Esophagus muscularis mucosa (tissue), 4 donors: ENCODE measurements at regions not wholly inside any gene's neighbourhood (a gene's known extent, or its start where the extent isn't known, plus 50 kb on each side); places are given as distances from the start of the nearest gene placed in this dataset.

Experiments used
- DNase-seq: peaks from one replicate; pipeline ENCODE4 v3.0.0-alpha.2; 2017; ENCODE audit errors: extremely low spot score
- H3K27ac ChIP-seq, 4 donors: fragments of 200-600 bp; sonication (generic); replicated peaks in 1 of 4; 1 replicate in 3 of 4; 2 replicates in 1 of 4; pipeline ENCODE4 v1.5.1; 2016 to 2019; ENCODE audit warnings: mild to moderate bottlenecking in 1 of 4
- H3K27me3 ChIP-seq, 4 donors: fragments of 200-600 bp; sonication (generic); one replicate each; pipeline versions ENCODE4 v1.5.1 to v1.6.0; 2016 to 2019
- H3K36me3 ChIP-seq, 4 donors: fragments of 200-600 bp; sonication (generic); one replicate each; pipeline ENCODE4 v1.5.1; 2016 to 2019
- H3K4me1 ChIP-seq, 4 donors: fragments of 200-600 bp; sonication (generic); one replicate each; pipeline ENCODE4 v1.5.1; 2016 to 2019
- H3K4me3 ChIP-seq, 4 donors: fragments of 200-600 bp; sonication (generic); 1 replicate in 2 of 4; 2 replicates in 2 of 4; pipeline ENCODE4 v1.5.1; 2016 to 2019; ENCODE audit warnings: mild to moderate bottlenecking in 4 of 4, moderate library complexity in 1 of 4
- H3K9me3 ChIP-seq, 4 donors: fragments of 200-600 bp; sonication (generic); 1 replicate in 3 of 4; 2 replicates in 1 of 4; pipeline ENCODE4 v1.5.1; 2016 to 2019
- CTCF ChIP-seq, 3 experiments: fragments of 200-600 bp in 2 of 3; fragments of 450-650 bp in 1 of 3; sonication (generic) in 2 of 3; IDR thresholded peaks; one replicate each; pipeline ENCODE4 v1.5.1; 2017 to 2019; ENCODE audit warnings: antibody characterized with exemption in 3 of 3, mild to moderate bottlenecking in 2 of 3, moderate library complexity in 1 of 3
- EP300 ChIP-seq: sonication (generic); formaldehyde crosslinking; IDR thresholded peaks from one replicate; pipeline ENCODE4 v1.6.1; 2017; ENCODE audit warnings: antibody characterized with exemption
- POLR2A ChIP-seq: fragments of 450-650 bp; IDR thresholded peaks from one replicate; pipeline ENCODE4 v1.6.1; 2017; ENCODE audit warnings: antibody characterized with exemption, moderate library complexity, mild to moderate bottlenecking, low read depth
- POLR2AphosphoS5 ChIP-seq, 2 donors: sonication (generic); formaldehyde crosslinking; IDR thresholded peaks; one replicate each; pipeline ENCODE4 v1.6.1; 2017; ENCODE audit warnings: antibody characterized with exemption in 2 of 2
- WGBS: methylation state at CpG from one replicate; pipeline ENCODE4 v1.1.5; 2018; 5-methylcytosine and 5-hydroxymethylcytosine counted together
- intact Hi-C: fragments of 100-400 bp; cut with DNase I; formaldehyde crosslinking; loops from one replicate; pipeline ENCODE4 v1.15.1; 2023

DNA sequence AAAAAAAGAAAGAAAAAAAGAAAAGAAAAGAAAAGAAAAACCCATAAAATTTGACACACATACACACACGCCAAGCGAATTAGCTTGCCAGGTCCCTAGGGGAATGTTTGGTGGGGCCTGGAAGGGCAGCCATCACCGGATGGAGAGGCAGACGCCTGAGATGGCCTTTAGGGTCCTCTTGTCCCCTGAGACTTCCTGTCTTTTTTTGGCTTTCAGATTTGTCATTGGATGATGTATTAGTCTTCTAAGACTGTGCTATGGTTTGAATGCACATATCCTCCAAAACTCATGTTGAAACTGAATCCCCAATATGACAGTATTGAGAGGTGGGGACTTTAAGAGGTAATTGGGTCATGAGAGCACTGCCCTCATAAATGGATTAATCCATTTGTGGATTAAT, 211.8 kb downstream of the TOMM20 start:
- TF ChIP-seq EP300 (no peak), POLR2AphosphoS5 (IDR thresholded peaks at IDR 0.05) (no peak), CTCF (IDR thresholded peaks at IDR 0.05) (no peak), POLR2A (no peak)
- no peaks in the 10 kb centered on the region for H3K36me3 ChIP-seq
- no peak for DNase-seq
- H3K4me1 ChIP-seq: peaks cover 76 to 85% (median 81%) of the 10 kb centered on the region in 4 donors
- intact Hi-C loops: loop anchor here (5.0 to 10.0 kb wide), 3 partner anchors 45 to 305 kb away; partner anchors contain the start of gene IRF2BP2
- H3K27ac ChIP-seq: peak overlapping the region; percentile 62 to 85 (median 80)
- no peaks in the 10 kb centered on the region for H3K9me3 ChIP-seq
- H3K4me3 ChIP-seq: no peak overlapping the region
- H3K27me3 ChIP-seq: no peaks in the 10 kb centered on the region
- WGBS: 94% methylated on average over 4 of the region's 4 CpGs

GRCh38 chr1:234915924-234916675, 212.5 kb downstream of the TOMM20 start:
- Histone ChIP-seq H3K4me3 (no peak overlapping the region), H3K4me1 (peaks cover 80 to 86% (median 82%) of the 10 kb centered on the region in 4 donors), H3K9me3 (no peaks in the 10 kb centered on the region), H3K36me3 (no peaks in the 10 kb centered on the region), H3K27me3 (no peaks in the 10 kb centered on the region), H3K27ac (peak overlapping the region; percentile 59 to 85 (median 72))
- WGBS: 69% methylated on average over 16 of the region's 16 CpGs
- no peak for DNase-seq
- TF ChIP-seq CTCF (IDR thresholded peaks at IDR 0.05) (no peak), POLR2A (no peak), EP300 (peak; percentile 49), POLR2AphosphoS5 (IDR thresholded peaks at IDR 0.05) (peak; percentile 51 to 81)
- intact Hi-C loops: loop anchor here (5.0 to 10.0 kb wide), 3 partner anchors 46 to 304 kb away; partner anchors contain the start of gene IRF2BP2

- H3K9me3 ChIP-seq: no peaks in the 10 kb centered on the region
- intact Hi-C loops: loop anchor here (5.0 to 10.0 kb wide), 3 partner anchors 48 to 302 kb away; partner anchors contain the start of gene IRF2BP2
- TF ChIP-seq POLR2A: no peak
- no peak for TF ChIP-seq POLR2AphosphoS5 (IDR thresholded peaks at IDR 0.05)
- no peak for TF ChIP-seq EP300
- TF ChIP-seq CTCF (IDR thresholded peaks at IDR 0.05): no peak
- H3K4me3 ChIP-seq: no peak overlapping the region
- peak overlapping the region in 3 of 4 donors; percentile 74 to 85 (median 81) for H3K27ac ChIP-seq
- WGBS: 96% methylated on average over 10 of the region's 12 CpGs
- no peaks in the 10 kb centered on the region for H3K36me3 ChIP-seq
- no peaks in the 10 kb centered on the region for H3K27me3 ChIP-seq
- peaks cover 68 to 72% (median 69%) of the 10 kb centered on the region in 4 donors for H3K4me1 ChIP-seq
- no peak for DNase-seq
Measured at GRCh38 chr1:234914606-234915290, 213.9 kb downstream of the TOMM20 start.

DNA sequence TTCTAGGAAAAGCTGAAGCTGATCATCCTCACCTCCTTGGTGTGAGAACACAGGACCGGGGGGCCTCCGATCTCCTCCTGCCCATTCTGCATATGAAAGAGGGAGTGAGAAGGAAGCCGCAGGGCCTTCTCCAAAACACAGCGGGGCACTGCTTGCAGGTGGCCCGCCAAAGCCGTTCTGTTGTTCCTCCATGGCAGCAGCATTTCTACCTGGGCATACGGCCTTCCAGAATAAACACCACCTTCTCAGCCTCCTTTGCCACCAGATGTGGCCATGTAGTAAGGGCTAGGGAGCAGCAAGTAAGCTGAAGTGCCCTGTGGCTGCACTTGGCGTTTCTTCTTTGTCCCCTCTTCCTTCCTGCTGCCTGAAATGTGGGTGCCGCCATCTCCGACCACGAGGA, 214.9 kb downstream of the TOMM20 start:
- no peak for DNase-seq
- H3K36me3 ChIP-seq: no peaks in the 10 kb centered on the region
- no peaks in the 10 kb centered on the region for H3K9me3 ChIP-seq
- no peak for TF ChIP-seq EP300
- TF ChIP-seq POLR2AphosphoS5 (IDR thresholded peaks at IDR 0.05): no peak
- no peak for TF ChIP-seq POLR2A
- TF ChIP-seq CTCF (IDR thresholded peaks at IDR 0.05): no peak
- H3K4me1 ChIP-seq: peaks cover 58 to 65% (median 60%) of the 10 kb centered on the region in 4 donors
- 91% methylated on average over 11 of the region's 11 CpGs for WGBS
- peak overlapping the region; percentile 73 to 81 (median 75) for H3K27ac ChIP-seq
- no peaks in the 10 kb centered on the region for H3K27me3 ChIP-seq
- no peak overlapping the region for H3K4me3 ChIP-seq
- intact Hi-C loops: loop anchor here (10.0 kb wide), 1 partner anchor 189 kb away; no protein-coding TSS in a partner anchor
